IMR-90 (cell line): ENCODE measurements at regions not wholly inside any gene's neighbourhood (a gene's known extent, or its start where the extent isn't known, plus 50 kb on each side); places are given as distances from the start of the nearest gene placed in this dataset.

Experiments
- ATAC-seq: fragments of 200-7000 bp; cut with Tn5 transposase; 2 replicates; pipeline ENCODE4 v1.9.1; 2020; ENCODE audit warnings: low read depth, mild to moderate bottlenecking, moderate library complexity
- BruUV-seq: library from RNA; stranded (reverse); fragments of 400-500 nt; replicated peaks from 2 replicates; lab custom pipeline; 2021; lab: Mats Ljungman, UMichigan
- CTCF ChIA-PET: fragments of 300-600 bp; formaldehyde crosslinking; extraction: SDS; loops from one replicate; lab custom pipeline; 2021; ENCODE audit warnings: antibody characterized with exemption; lab: Yijun Ruan, JAX
- POLR2A ChIA-PET: fragments of 300-600 bp; sonication (Branson Sonifier 250); formaldehyde crosslinking; loops from one replicate; lab custom pipeline; 2022; ENCODE audit warnings: antibody characterized with exemption; ENCODE audit not compliant: unreplicated experiment; lab: Charles Lee
- DNase-seq: peaks from one replicate; pipeline ENCODE4 v3.0.0; 2013
- H2AFZ ChIP-seq: replicated peaks from 2 replicates; pipeline ENCODE3; 2013; ENCODE audit warnings: low read length, mild to moderate bottlenecking; ENCODE audit not compliant: poor library complexity
- H2AK5ac ChIP-seq: 2 replicates; pipeline ENCODE4 v1.6.1; 2013; ENCODE audit warnings: low read depth, low read length, inconsistent platforms
- H2AK9ac ChIP-seq: replicated peaks from 2 replicates; pipeline ENCODE3; 2013; ENCODE audit warnings: mild to moderate bottlenecking, low read depth, low read length, moderate library complexity; ENCODE audit not compliant: poor library complexity
- H2BK120ac ChIP-seq: 2 replicates; pipeline ENCODE4 v1.6.1; 2013; ENCODE audit warnings: low read depth, low read length, inconsistent platforms
- H2BK15ac ChIP-seq: 3 replicates; pipeline ENCODE4 v1.6.1; 2013; ENCODE audit warnings: low read depth, low read length, inconsistent platforms
- H2BK20ac ChIP-seq: 2 replicates; pipeline ENCODE4 v1.6.1; 2013; ENCODE audit warnings: low read depth, mild to moderate bottlenecking, inconsistent platforms, low read length, moderate library complexity
- H2BK5ac ChIP-seq: 2 replicates; pipeline ENCODE4 v1.6.1; 2013; ENCODE audit warnings: mild to moderate bottlenecking, low read depth, low read length, inconsistent platforms; ENCODE audit not compliant: poor library complexity, severe bottlenecking
- H3K14ac ChIP-seq: replicated peaks from 2 replicates; pipeline ENCODE4 v1.6.1; 2013; ENCODE audit warnings: low read depth, low read length, inconsistent platforms
- H3K18ac ChIP-seq: 2 replicates; pipeline ENCODE4 v1.6.1; 2013; ENCODE audit warnings: low read depth, low read length, control low read depth
- H3K23ac ChIP-seq: 2 replicates; pipeline ENCODE4 v1.6.1; 2013; ENCODE audit warnings: low read depth, low read length, inconsistent platforms
- H3K27ac ChIP-seq: 2 replicates; pipeline ENCODE4 v1.5.1; 2013; ENCODE audit warnings: mild to moderate bottlenecking, control low read depth, low read length; ENCODE audit not compliant: insufficient read depth
- H3K27me3 ChIP-seq: 2 replicates; pipeline ENCODE4 v1.6.1; 2013; ENCODE audit warnings: low read length; ENCODE audit not compliant: control insufficient read depth, insufficient read depth
- H3K36me3 ChIP-seq: 2 replicates; pipeline ENCODE4 v1.6.1; 2013; ENCODE audit warnings: low read length, mixed read lengths; ENCODE audit not compliant: control insufficient read depth, insufficient read depth
- H3K4ac ChIP-seq: 2 replicates; pipeline ENCODE4 v1.6.1; 2013; ENCODE audit warnings: low read depth, low read length, inconsistent platforms
- H3K4me1 ChIP-seq: 2 replicates; pipeline ENCODE4 v1.6.1; 2013; ENCODE audit warnings: low read length, mixed read lengths; ENCODE audit not compliant: control insufficient read depth, insufficient read depth
- H3K4me2 ChIP-seq: 2 replicates; pipeline ENCODE4 v1.6.1; 2013; ENCODE audit warnings: low read depth, mild to moderate bottlenecking, control low read depth, low read length, moderate library complexity
- H3K4me3 ChIP-seq: 2 replicates; pipeline ENCODE4 v1.5.1; 2013; ENCODE audit warnings: low read depth, mild to moderate bottlenecking, control low read depth, low read length, moderate library complexity; ENCODE audit not compliant: insufficient read depth
- H3K56ac ChIP-seq: 2 replicates; pipeline ENCODE4 v1.6.1; 2013; ENCODE audit warnings: low read length, inconsistent platforms; ENCODE audit not compliant: insufficient read depth; ENCODE audit errors: extremely low read depth
- H3K79me1 ChIP-seq, 2 experiments: 2 replicates each; pipeline ENCODE4 v1.6.1; 2013; ENCODE audit warnings: low read length in 2 of 2, inconsistent platforms in 1 of 2, low read depth in 1 of 2
- H3K9ac ChIP-seq: 2 replicates; pipeline ENCODE4 v1.6.1; 2013; ENCODE audit warnings: low read depth, low read length, control low read depth
- H3K9me1 ChIP-seq: 2 replicates; pipeline ENCODE4 v1.6.1; 2013; ENCODE audit warnings: low read length, inconsistent platforms; ENCODE audit not compliant: insufficient read depth
- H3K9me3 ChIP-seq: 2 replicates; pipeline ENCODE4 v1.6.1; 2013; ENCODE audit warnings: low read length; ENCODE audit not compliant: control insufficient read depth, insufficient read depth
- H4K20me1 ChIP-seq: 2 replicates; pipeline ENCODE4 v1.6.1; 2013; ENCODE audit warnings: low read length, inconsistent platforms; ENCODE audit not compliant: insufficient read depth
- H4K5ac ChIP-seq: 2 replicates; pipeline ENCODE4 v1.6.1; 2013; ENCODE audit warnings: mild to moderate bottlenecking, low read depth, low read length, control low read depth
- H4K8ac ChIP-seq, 2 experiments: 2 replicates each; pipeline ENCODE4 v1.6.1; 2013; ENCODE audit warnings: low read depth in 2 of 2, low read length in 2 of 2, control low read depth in 1 of 2, inconsistent platforms in 1 of 2
- H4K91ac ChIP-seq: 2 replicates; pipeline ENCODE4 v1.6.1; 2013; ENCODE audit warnings: low read depth, low read length, inconsistent platforms; ENCODE audit not compliant: insufficient read depth
- CEBPB ChIP-seq: IDR thresholded peaks from 2 replicates; pipeline ENCODE4 v1.6.1; 2012; ENCODE audit warnings: low read depth, low read length, improper control_type of control experiment
- FOS ChIP-seq: fragments of 150-350 bp; IDR thresholded peaks from 2 replicates; pipeline ENCODE4 v1.6.1; 2016; ENCODE audit warnings: low read depth, low read length
- MAFK ChIP-seq: IDR thresholded peaks from 2 replicates; pipeline ENCODE4 v1.6.1; 2012; ENCODE audit warnings: low read depth, low read length, improper control_type of control experiment
- MXI1 ChIP-seq: IDR thresholded peaks from 2 replicates; pipeline ENCODE4 v1.6.1; 2012; ENCODE audit warnings: low read depth, mild to moderate bottlenecking, low read length, moderate library complexity, borderline replicate concordance
- POLR2A ChIP-seq: IDR thresholded peaks from 2 replicates; pipeline ENCODE4 v1.6.1; 2012; ENCODE audit warnings: mild to moderate bottlenecking, low read depth, low read length
- RAD21 ChIP-seq: IDR thresholded peaks from 2 replicates; pipeline ENCODE4 v1.6.1; 2012; ENCODE audit warnings: low read length, improper control_type of control experiment
- RCOR1 ChIP-seq: IDR thresholded peaks from 2 replicates; pipeline ENCODE4 v1.6.1; 2012; ENCODE audit warnings: mild to moderate bottlenecking, low read length, improper control_type of control experiment; ENCODE audit not compliant: insufficient replicate concordance
- WGBS, 2 experiments: methylation state at CpG; one replicate each; pipeline versions ENCODE4 v1.1.5 to v1.1.7; 2013; ENCODE audit warnings: missing lambda C conversion rate in 2 of 2; ENCODE audit not compliant: insufficient read length in 1 of 2; ENCODE audit errors: extremely low coverage in 2 of 2; 5-methylcytosine and 5-hydroxymethylcytosine counted together
- dilution Hi-C: fragments of 300-500 bp; cut with HindIII; formaldehyde crosslinking; loops from one replicate; pipeline ENCODE4 v1.14.3; 2018; ENCODE audit warnings: low sequenced_read_pairs; ENCODE audit not compliant: unreplicated experiment
- in situ Hi-C: fragments of 300-500 bp; cut with MboI; formaldehyde crosslinking; loops from 3 replicates; pipeline ENCODE4 v1.14.3; 2019; ENCODE audit warnings: low sequenced_read_pairs, inconsistent platforms, mixed read lengths
- intact Hi-C: fragments of 100-400 bp; cut with micrococcal nuclease; formaldehyde crosslinking; loops from 2 replicates; pipeline ENCODE4 v1.10.0; 2022
- TF ChIP-seq, protein P1 (sequence below): fragments of 150-350 bp; IDR thresholded peaks from 2 replicates; pipeline ENCODE4 v1.6.1; 2017; ENCODE audit warnings: mild to moderate bottlenecking, antibody characterized with exemption, low read length, low read depth
- TF ChIP-seq, protein P2 (sequence below): conservative IDR thresholded peaks from 2 replicates; pipeline ENCODE4 v1.5.1; 2012; ENCODE audit warnings: mild to moderate bottlenecking, low read depth, low read length, improper control_type of control experiment

DNA sequence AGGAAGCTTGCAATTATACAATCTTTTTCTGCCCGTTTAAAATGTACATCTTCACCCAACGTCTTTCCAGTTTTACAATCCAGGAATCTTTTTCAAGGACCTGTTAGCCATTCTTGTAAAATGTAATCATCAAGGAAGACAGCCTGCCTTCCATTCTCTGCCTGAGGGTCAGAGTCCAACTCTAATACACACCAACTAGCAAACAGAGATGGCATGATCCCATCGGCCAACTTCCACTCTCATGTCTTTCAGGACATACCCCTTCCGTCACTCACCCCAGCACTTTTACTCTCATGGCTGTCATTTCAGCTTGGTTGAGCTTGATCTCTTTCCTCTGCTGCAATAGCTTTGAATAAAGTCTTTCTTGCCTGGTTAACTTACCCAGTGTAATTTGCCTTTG lies 172.5 kb upstream of the NETO1 start:
- Histone ChIP-seq H3K18ac (no peak overlapping the region), H3K56ac (no peak overlapping the region), H3K27ac (no peak overlapping the region), H3K4ac (no peak overlapping the region), H2AK9ac (no peak overlapping the region), H4K5ac (no peak overlapping the region), H3K9me3 (no peaks in the 10 kb centered on the region; the same call in 1 of the 2 replicates), H3K27me3 (no peaks in the 10 kb centered on the region; the same call in 1 of the 2 replicates), H3K4me1 (no peaks in the 10 kb centered on the region), H2BK5ac (no peak overlapping the region), H2BK15ac (no peak overlapping the region), H4K91ac (no peak overlapping the region), H3K14ac (no peak overlapping the region), H4K8ac (no peak overlapping the region), H3K9me1 (no peaks in the 10 kb centered on the region), H3K23ac (no peak overlapping the region), H3K4me3 (no peak overlapping the region), H2AK5ac (no peak overlapping the region), H2AFZ (no peak overlapping the region), H2BK20ac (no peak overlapping the region), H3K79me1 (no peaks in the 10 kb centered on the region), H3K9ac (no peak overlapping the region), H2BK120ac (no peak overlapping the region), H3K4me2 (no peak overlapping the region), H4K20me1 (no peaks in the 10 kb centered on the region), H3K36me3 (no peaks in the 10 kb centered on the region)
- ATAC-seq, result no peak
- in situ Hi-C loops (no loop called here), dilution Hi-C loops (no loop called here), intact Hi-C loops (no loop called here)
- ChIA-PET CTCF (no interaction called here), POLR2A (no interaction called here)
- no peak for TF ChIP-seq MAFK
- TF ChIP-seq CEBPB, result no peak
- TF ChIP-seq MXI1, result no peak
- TF ChIP-seq POLR2A, result no peak
- TF ChIP-seq, protein P1, sequence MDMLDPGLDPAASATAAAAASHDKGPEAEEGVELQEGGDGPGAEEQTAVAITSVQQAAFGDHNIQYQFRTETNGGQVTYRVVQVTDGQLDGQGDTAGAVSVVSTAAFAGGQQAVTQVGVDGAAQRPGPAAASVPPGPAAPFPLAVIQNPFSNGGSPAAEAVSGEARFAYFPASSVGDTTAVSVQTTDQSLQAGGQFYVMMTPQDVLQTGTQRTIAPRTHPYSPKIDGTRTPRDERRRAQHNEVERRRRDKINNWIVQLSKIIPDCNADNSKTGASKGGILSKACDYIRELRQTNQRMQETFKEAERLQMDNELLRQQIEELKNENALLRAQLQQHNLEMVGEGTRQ, result no peak
- TF ChIP-seq RCOR1, result no peak
- TF ChIP-seq FOS, result no peak
- no peak for TF ChIP-seq RAD21
- TF ChIP-seq, protein P2, sequence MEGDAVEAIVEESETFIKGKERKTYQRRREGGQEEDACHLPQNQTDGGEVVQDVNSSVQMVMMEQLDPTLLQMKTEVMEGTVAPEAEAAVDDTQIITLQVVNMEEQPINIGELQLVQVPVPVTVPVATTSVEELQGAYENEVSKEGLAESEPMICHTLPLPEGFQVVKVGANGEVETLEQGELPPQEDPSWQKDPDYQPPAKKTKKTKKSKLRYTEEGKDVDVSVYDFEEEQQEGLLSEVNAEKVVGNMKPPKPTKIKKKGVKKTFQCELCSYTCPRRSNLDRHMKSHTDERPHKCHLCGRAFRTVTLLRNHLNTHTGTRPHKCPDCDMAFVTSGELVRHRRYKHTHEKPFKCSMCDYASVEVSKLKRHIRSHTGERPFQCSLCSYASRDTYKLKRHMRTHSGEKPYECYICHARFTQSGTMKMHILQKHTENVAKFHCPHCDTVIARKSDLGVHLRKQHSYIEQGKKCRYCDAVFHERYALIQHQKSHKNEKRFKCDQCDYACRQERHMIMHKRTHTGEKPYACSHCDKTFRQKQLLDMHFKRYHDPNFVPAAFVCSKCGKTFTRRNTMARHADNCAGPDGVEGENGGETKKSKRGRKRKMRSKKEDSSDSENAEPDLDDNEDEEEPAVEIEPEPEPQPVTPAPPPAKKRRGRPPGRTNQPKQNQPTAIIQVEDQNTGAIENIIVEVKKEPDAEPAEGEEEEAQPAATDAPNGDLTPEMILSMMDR, result no peak
- no TSS peak for BruUV-seq
- no CpG with 5 or more reads among the region's 4 CpGs for WGBS, 2 experiments
- DNase-seq, result no peak
